RWPE1 (cell line): ENCODE measurements at regions not wholly inside any gene's neighbourhood (a gene's known extent, or its start where the extent isn't known, plus 50 kb on each side); places are given as distances from the start of the nearest gene placed in this dataset.

Experiments
- CTCF ChIA-PET: fragments of 350-600 bp; sonication (Branson Sonifier 250); formaldehyde crosslinking; extraction: SDS; loops from one replicate; lab custom pipeline; 2021; lab: Yijun Ruan, JAX
- POLR2A ChIA-PET: fragments of 400-600 bp; formaldehyde crosslinking; extraction: SDS; loops from one replicate; lab custom pipeline; 2020; ENCODE audit warnings: antibody characterized with exemption; ENCODE audit not compliant: low non-redundant PET; lab: Yijun Ruan, JAX
- DNase-seq: peaks from one replicate; pipeline ENCODE4 v3.0.0; 2012; ENCODE audit warnings: low spot score
- H3K27ac ChIP-seq: fragments of 450-650 bp; 2 replicates; pipeline ENCODE4 v1.5.1; 2017
- TF ChIP-seq, protein P1 (sequence below): fragments of 450-650 bp; conservative IDR thresholded peaks from 2 replicates; pipeline ENCODE4 v1.5.1; 2017; ENCODE audit warnings: low read depth, mild to moderate bottlenecking

DNA sequence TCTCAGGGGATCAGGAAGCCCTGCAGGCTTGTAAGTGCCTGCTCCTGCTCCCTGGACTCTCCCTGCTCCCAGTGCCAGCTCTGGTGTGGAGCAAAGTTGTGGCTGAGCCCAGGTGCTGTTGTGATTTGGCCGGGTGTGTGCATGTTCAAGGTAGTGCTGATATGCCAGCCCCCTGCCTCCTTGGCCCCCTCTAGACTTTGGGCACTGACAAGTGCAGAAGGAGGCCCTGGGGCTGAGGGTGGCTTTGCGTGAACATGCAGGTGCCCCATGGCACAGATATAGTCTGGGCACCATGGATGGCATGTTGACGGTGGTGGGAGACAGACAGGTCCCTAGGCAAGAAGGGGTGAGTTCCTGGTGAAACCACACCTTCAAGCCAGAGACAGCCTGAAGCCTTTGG lies 441.6 kb upstream of the CDH8 start:
- ChIA-PET POLR2A (no interaction called here), CTCF (no interaction called here)
- TF ChIP-seq, protein P1, sequence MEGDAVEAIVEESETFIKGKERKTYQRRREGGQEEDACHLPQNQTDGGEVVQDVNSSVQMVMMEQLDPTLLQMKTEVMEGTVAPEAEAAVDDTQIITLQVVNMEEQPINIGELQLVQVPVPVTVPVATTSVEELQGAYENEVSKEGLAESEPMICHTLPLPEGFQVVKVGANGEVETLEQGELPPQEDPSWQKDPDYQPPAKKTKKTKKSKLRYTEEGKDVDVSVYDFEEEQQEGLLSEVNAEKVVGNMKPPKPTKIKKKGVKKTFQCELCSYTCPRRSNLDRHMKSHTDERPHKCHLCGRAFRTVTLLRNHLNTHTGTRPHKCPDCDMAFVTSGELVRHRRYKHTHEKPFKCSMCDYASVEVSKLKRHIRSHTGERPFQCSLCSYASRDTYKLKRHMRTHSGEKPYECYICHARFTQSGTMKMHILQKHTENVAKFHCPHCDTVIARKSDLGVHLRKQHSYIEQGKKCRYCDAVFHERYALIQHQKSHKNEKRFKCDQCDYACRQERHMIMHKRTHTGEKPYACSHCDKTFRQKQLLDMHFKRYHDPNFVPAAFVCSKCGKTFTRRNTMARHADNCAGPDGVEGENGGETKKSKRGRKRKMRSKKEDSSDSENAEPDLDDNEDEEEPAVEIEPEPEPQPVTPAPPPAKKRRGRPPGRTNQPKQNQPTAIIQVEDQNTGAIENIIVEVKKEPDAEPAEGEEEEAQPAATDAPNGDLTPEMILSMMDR = no peak
- no peak for DNase-seq
- no peak overlapping the region for H3K27ac ChIP-seq

DNA sequence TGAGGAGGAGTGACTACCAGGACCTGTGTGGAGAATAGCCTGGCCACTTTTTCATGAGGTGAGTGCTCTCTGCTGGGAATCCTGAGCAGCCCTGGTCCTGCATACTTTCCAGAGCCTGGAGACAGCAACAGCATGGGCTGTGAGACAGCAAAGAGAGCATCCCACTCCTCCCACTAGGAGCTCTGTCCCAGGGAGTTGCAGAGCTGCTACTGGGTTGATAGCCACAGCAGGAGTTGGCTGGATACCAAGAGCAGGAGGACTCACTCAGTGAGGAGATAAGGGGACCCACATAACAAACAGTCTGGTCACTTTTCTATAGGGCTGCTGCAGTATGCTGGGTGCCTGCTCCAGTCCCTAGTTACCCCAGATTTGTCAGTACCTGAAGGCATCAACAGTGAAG lies 439.3 kb upstream of the CDH8 start:
- ChIA-PET POLR2A (no interaction called here), CTCF (no interaction called here)
- DNase-seq = no peak
- H3K27ac ChIP-seq = no peak overlapping the region
- TF ChIP-seq, protein P1 = no peak

DNA sequence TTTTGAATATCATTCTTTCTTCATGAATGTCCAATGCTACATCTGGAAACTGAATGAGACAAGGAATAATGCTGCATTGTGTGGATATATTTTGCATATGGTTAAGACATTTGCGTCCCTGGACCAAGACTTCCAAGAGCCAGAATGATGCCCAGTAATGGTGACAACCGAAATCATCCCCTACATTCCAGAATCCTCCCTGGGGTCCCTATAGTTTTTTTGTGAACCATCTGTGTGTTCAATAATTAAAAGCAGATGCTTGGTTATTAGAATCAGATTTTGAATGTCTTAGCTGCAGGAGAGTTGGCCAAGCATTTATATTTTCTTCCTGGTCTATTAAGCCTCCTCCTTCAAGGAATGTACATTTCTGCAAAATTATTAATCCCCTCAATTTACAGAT lies 426.7 kb upstream of the CDH8 start:
- ChIA-PET POLR2A (no interaction called here), CTCF (interaction anchor here (0.6 kb wide), 1 partner anchor 21 kb away, joined by 3 read pairs; no protein-coding TSS in a partner anchor)
- no peak for DNase-seq
- H3K27ac ChIP-seq = no peak overlapping the region
- TF ChIP-seq, protein P1 = no peak

DNA sequence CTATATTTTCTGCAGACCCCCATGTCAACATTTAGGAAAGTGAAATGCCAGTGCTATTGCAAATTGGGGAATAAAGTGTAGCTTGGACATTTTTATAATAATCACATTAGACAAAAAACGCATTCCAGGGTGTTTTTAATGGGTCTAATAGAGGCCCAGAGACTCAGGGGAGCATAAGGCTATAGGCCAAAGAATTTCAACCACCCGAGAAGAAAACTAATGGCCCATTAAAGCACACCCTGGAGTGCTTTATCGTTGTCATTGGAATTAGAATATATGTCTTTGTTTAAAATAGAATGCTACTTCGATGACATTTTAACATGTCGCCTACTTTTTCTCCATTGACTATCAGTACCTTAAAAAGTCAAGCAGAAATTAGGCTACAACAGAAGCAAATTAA lies 414.1 kb upstream of the CDH8 start:
- ChIA-PET POLR2A (no interaction called here), CTCF (no interaction called here)
- TF ChIP-seq, protein P1 = no peak
- no peak for DNase-seq
- no peak overlapping the region for H3K27ac ChIP-seq

DNA sequence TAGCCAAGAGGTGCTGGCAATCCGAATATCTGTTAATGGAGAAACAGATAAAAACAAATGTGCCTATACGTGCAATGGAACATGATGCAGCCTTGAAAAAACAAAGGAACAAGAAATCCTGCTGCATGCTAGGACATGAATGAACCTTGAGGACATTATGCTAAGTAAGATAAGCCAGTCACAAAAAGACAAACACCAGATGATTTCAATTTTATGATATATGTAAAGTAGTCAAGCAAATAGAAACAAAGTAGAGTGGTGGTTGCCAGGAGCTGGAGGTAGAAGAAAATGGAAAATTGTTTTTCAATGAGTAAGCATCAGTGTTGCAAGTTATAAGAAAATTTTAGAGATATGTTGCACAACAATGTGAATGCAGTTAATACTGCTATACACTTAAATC lies 409.7 kb upstream of the CDH8 start:
- POLR2A ChIA-PET = no interaction called here
- H3K27ac ChIP-seq = no peak overlapping the region
- DNase-seq = no peak
- TF ChIP-seq, protein P1 = no peak
- CTCF ChIA-PET = no interaction called here

DNA sequence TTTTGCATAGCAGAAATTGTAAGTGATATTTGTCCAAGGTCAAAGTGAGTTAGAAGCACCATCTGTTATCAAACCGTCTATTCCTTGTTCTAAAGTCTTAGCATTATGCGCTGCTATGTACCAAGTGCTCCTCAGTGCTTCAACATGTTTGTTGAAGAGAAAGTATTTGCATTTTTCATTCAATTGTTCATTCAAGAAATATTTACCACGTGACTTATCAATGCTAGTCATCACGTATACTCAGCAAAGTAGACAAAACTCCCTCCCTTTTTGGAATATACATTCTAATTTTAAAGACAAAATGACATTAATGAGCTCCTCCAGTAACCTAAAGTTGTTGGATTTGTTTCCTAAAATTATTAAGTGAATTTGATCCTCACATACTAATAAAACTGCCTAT lies 388.0 kb upstream of the CDH8 start:
- no peak overlapping the region for H3K27ac ChIP-seq
- ChIA-PET POLR2A (no interaction called here), CTCF (no interaction called here)
- no peak for DNase-seq
- TF ChIP-seq, protein P1 = no peak

DNA sequence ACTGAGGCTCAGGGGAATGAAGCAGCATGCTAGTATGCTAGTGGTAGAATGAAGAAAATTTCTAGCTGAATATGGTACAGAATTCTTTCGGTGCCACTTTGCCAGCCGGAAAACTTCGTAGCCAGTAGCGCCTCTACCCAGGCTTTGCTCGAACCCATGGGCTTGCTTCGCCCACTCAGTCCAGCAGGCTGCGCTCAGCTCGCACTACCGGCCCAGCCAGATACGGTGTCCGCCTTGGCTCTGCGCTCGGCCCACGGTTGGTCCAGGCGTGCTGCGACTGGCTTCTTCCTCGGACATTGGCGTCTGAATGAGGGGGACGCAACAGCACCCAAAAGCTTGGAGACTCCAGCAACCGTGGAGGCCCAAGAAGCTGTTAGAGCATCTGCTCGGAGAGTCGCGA lies 372.5 kb upstream of the CDH8 start:
- DNase-seq = no peak
- TF ChIP-seq, protein P1 = no peak
- ChIA-PET POLR2A (no interaction called here), CTCF (no interaction called here)
- H3K27ac ChIP-seq = no peak overlapping the region
